ENCODE measurements at regions not wholly inside any gene's neighbourhood (a gene's known extent, or its start where the extent isn't known, plus 50 kb on each side); places are given as distances from the start of the nearest gene placed in this dataset.

- H3K9ac ChIP-seq: no peak overlapping the region
- 73% methylated on average over 9 of the region's 9 CpGs for WGBS (ENCODE audit: low lambda C conversion rate)
- no peak overlapping the region for H3K4me2 ChIP-seq
- CTCF ChIA-PET: interaction anchor here (0.8 to 2.4 kb wide), 7 partner anchors 16 to 298 kb away, joined by 3 to 10 read pairs (median 5); no protein-coding TSS in a partner anchor
- peaks cover 0 to 3% of the 10 kb centered on the region in 2 experiments; a peak in 1 of 4 replicates for H3K4me1 ChIP-seq (ENCODE audit: control insufficient read depth in 1 of 2, insufficient read depth in 2 of 2, low read depth in 1 of 2, low read length in 1 of 2)
- no peak for DNase-seq
- no peak overlapping the region for H2AFZ ChIP-seq (ENCODE audit: low read depth)
- POLR2A ChIA-PET: no interaction called here
- H3K4me3 ChIP-seq (ENCODE audit: low read depth in 2 of 2, low read length in 1 of 2): no peak overlapping the region
- H3K27ac ChIP-seq (ENCODE audit: low read depth in 2 of 2, low read length in 1 of 2): no peak overlapping the region
- no peaks in the 10 kb centered on the region for H3K9me2 ChIP-seq
- H4K20me1 ChIP-seq (ENCODE audit: insufficient read depth): no peaks in the 10 kb centered on the region
- H3K9me3 ChIP-seq: no peaks in the 10 kb centered on the region
- H3F3A ChIP-seq (replicated peaks; ENCODE audit: insufficient read depth): no peaks in the 10 kb centered on the region
- no peaks in the 10 kb centered on the region for H3K79me2 ChIP-seq (ENCODE audit: insufficient read depth)
- H3K27me3 ChIP-seq (ENCODE audit: insufficient read depth): no peaks in the 10 kb centered on the region
- no peaks in the 10 kb centered on the region for H3K36me3 ChIP-seq (replicated peaks in 1 of 2; ENCODE audit: control insufficient read depth in 1 of 2, insufficient read depth in 2 of 2, low read length in 1 of 2)
- TF ChIP-seq, protein P1, sequence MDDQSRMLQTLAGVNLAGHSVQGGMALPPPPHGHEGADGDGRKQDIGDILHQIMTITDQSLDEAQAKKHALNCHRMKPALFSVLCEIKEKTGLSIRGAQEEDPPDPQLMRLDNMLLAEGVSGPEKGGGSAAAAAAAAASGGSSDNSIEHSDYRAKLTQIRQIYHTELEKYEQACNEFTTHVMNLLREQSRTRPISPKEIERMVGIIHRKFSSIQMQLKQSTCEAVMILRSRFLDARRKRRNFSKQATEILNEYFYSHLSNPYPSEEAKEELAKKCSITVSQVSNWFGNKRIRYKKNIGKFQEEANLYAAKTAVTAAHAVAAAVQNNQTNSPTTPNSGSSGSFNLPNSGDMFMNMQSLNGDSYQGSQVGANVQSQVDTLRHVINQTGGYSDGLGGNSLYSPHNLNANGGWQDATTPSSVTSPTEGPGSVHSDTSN (IDR thresholded peaks at IDR 0.05): no peak
- TF ChIP-seq MEF2A (IDR thresholded peaks at IDR 0.05; ENCODE audit: borderline replicate concordance, low read depth) (no peak), RCOR1 (IDR thresholded peaks at IDR 0.05; ENCODE audit: low read length) (no peak), TAF1 (IDR thresholded peaks at IDR 0.05; ENCODE audit: borderline replicate concordance, low read depth, low read length) (no peak), CTCF (IDR thresholded peaks at IDR 0.05) (no peak), ZBTB33 (IDR thresholded peaks at IDR 0.05; ENCODE audit: borderline replicate concordance, low read depth) (no peak), EP300 (IDR thresholded peaks at IDR 0.05; ENCODE audit: borderline replicate concordance in 1 of 2, low read depth in 1 of 2, low read length in 1 of 2) (no peak), FOSL2 (IDR thresholded peaks at IDR 0.05; ENCODE audit: borderline replicate concordance, low read depth) (no peak), SMC3 (IDR thresholded peaks at IDR 0.05; ENCODE audit: low read depth, low read length) (no peak), POLR2AphosphoS5 (IDR thresholded peaks at IDR 0.05; ENCODE audit: low read depth, low read length) (no peak), NRF1 (IDR thresholded peaks at IDR 0.05; ENCODE audit: low read depth, low read length) (no peak), GABPA (IDR thresholded peaks at IDR 0.05; ENCODE audit: low read depth) (no peak), RFX5 (IDR thresholded peaks at IDR 0.05; ENCODE audit: low read length) (no peak)
- TF ChIP-seq, protein P2, sequence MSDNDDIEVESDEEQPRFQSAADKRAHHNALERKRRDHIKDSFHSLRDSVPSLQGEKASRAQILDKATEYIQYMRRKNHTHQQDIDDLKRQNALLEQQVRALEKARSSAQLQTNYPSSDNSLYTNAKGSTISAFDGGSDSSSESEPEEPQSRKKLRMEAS (IDR thresholded peaks at IDR 0.05; ENCODE audit: low read depth): no peak
Measured at GRCh38 chr7:28328822-28329660, 83.3 kb upstream of the CREB5 start.

Data from SK-N-SH (cell line).